Natural killer cell (primary cell): ENCODE measurements at regions not wholly inside any gene's neighbourhood (a gene's known extent, or its start where the extent isn't known, plus 50 kb on each side); places are given as distances from the start of the nearest gene placed in this dataset.
"Not testable (repeated sequence)": the region's sequence is repeated elsewhere in the genome, so short reads cannot be mapped to it uniquely, and the experiment has no call there.

Experiments used
- ATAC-seq, 3 donors: fragments of 150-1000 bp in 2 of 3; fragments of 200-7000 bp in 1 of 3; cut with Tn5 transposase; 1 replicate in 1 of 3; 2 replicates in 2 of 3; pipeline ENCODE4 v1.10.0; 2021; ENCODE audit warnings: mild to moderate bottlenecking in 2 of 3, moderate library complexity in 2 of 3
- DNase-seq, 2 donors: peaks; one replicate each; pipeline versions ENCODE4 v3.0.0 to v3.0.0-alpha.2; 2013 to 2021; ENCODE audit warnings: mixed read lengths in 1 of 2
- H3K27ac ChIP-seq: one replicate; pipeline ENCODE4 v1.5.1; 2013; ENCODE audit warnings: mild to moderate bottlenecking, low read length
- H3K27me3 ChIP-seq: one replicate; pipeline ENCODE4 v1.6.1; 2013; ENCODE audit warnings: low read length; ENCODE audit not compliant: control insufficient read depth, insufficient read depth
- H3K36me3 ChIP-seq: one replicate; pipeline ENCODE4 v1.6.1; 2013; ENCODE audit warnings: low read length; ENCODE audit not compliant: control insufficient read depth, insufficient read depth
- H3K4me1 ChIP-seq: one replicate; pipeline ENCODE4 v1.6.1; 2013; ENCODE audit warnings: low read length; ENCODE audit not compliant: control insufficient read depth, insufficient read depth
- H3K4me3 ChIP-seq: one replicate; pipeline ENCODE4 v1.5.1; 2013; ENCODE audit warnings: low read length
- H3K9me3 ChIP-seq: one replicate; pipeline ENCODE4 v1.6.1; 2013; ENCODE audit warnings: low read length; ENCODE audit not compliant: control insufficient read depth, insufficient read depth
- H3K27ac Mint-ChIP-seq, 2 donors: one replicate each; pipeline ENCODE4 v1.8.0; 2022; ENCODE audit warnings: mild to moderate bottlenecking in 2 of 2, mixed read lengths in 2 of 2, moderate library complexity in 1 of 2
- H3K27me3 Mint-ChIP-seq, 2 donors: one replicate each; pipeline ENCODE4 v1.8.0; 2022; ENCODE audit warnings: low read depth in 2 of 2, mixed read lengths in 2 of 2
- H3K36me3 Mint-ChIP-seq: one replicate; pipeline ENCODE4 v1.8.0; 2022; ENCODE audit warnings: mixed read lengths
- H3K4me1 Mint-ChIP-seq, 2 donors: one replicate each; pipeline ENCODE4 v1.8.0; 2022; ENCODE audit warnings: mixed read lengths in 2 of 2
- H3K4me3 Mint-ChIP-seq: one replicate; pipeline ENCODE4 v1.8.0; 2022; ENCODE audit warnings: mild to moderate bottlenecking, moderate library complexity, mixed read lengths
- H3K9me3 Mint-ChIP-seq, 2 donors: one replicate each; pipeline ENCODE4 v1.8.0; 2022; ENCODE audit warnings: mixed read lengths in 2 of 2
- WGBS: methylation state at CpG from one replicate; pipeline ENCODE4 v1.1.7; 2013; ENCODE audit warnings: missing lambda C conversion rate; ENCODE audit not compliant: insufficient coverage; 5-methylcytosine and 5-hydroxymethylcytosine counted together
- intact Hi-C: fragments of 100-400 bp; cut with micrococcal nuclease; formaldehyde crosslinking; loops from one replicate; pipeline ENCODE4 v1.14.2; 2022
- TF ChIP-seq, protein P1 (sequence below): fragments of 200-600 bp; IDR thresholded peaks from one replicate; pipeline ENCODE4 v1.8.0; 2022; ENCODE audit warnings: antibody characterized with exemption

- DNase-seq, result no peak
- intact Hi-C loops, result no loop called here
- H3K4me3 ChIP-seq, result no peak overlapping the region
- Mint-ChIP-seq H3K9me3 (peaks cover 3 to 11% of the 10 kb centered on the region in 2 donors), H3K4me1 (no peaks in the 10 kb centered on the region), H3K36me3 (no peaks in the 10 kb centered on the region), H3K4me3 (no peak overlapping the region), H3K27ac (no peak overlapping the region), H3K27me3 (no peaks in the 10 kb centered on the region)
- 86% methylated on average over 3 of the region's 3 CpGs for WGBS
- ATAC-seq, result no peak
- H3K4me1 ChIP-seq, result no peaks in the 10 kb centered on the region
- no peaks in the 10 kb centered on the region for H3K27me3 ChIP-seq
- H3K27ac ChIP-seq, result no peak overlapping the region
- TF ChIP-seq, protein P1, sequence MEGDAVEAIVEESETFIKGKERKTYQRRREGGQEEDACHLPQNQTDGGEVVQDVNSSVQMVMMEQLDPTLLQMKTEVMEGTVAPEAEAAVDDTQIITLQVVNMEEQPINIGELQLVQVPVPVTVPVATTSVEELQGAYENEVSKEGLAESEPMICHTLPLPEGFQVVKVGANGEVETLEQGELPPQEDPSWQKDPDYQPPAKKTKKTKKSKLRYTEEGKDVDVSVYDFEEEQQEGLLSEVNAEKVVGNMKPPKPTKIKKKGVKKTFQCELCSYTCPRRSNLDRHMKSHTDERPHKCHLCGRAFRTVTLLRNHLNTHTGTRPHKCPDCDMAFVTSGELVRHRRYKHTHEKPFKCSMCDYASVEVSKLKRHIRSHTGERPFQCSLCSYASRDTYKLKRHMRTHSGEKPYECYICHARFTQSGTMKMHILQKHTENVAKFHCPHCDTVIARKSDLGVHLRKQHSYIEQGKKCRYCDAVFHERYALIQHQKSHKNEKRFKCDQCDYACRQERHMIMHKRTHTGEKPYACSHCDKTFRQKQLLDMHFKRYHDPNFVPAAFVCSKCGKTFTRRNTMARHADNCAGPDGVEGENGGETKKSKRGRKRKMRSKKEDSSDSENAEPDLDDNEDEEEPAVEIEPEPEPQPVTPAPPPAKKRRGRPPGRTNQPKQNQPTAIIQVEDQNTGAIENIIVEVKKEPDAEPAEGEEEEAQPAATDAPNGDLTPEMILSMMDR, result no peak
- H3K9me3 ChIP-seq, result peaks cover 3% of the 10 kb centered on the region
- H3K36me3 ChIP-seq, result no peaks in the 10 kb centered on the region
Measured at GRCh38 chr7:52569151-52569550, 466.3 kb upstream of the POM121L12 start.

- WGBS, result 94% methylated on average over 3 of the region's 5 CpGs
- no peak overlapping the region for H3K4me3 Mint-ChIP-seq
- H3K27me3 Mint-ChIP-seq, result no peaks in the 10 kb centered on the region
- H3K4me3 ChIP-seq, result no peak overlapping the region
- ATAC-seq (no peak), DNase-seq (no peak)
- H3K4me1 ChIP-seq, result no peaks in the 10 kb centered on the region
- H3K9me3 Mint-ChIP-seq, result peaks cover 17 to 26% of the 10 kb centered on the region in 2 donors
- TF ChIP-seq, protein P1, result no peak
- H3K4me1 Mint-ChIP-seq, result no peaks in the 10 kb centered on the region
- no peaks in the 10 kb centered on the region for H3K27me3 ChIP-seq
- H3K36me3 Mint-ChIP-seq, result no peaks in the 10 kb centered on the region
- H3K27ac ChIP-seq, result no peak overlapping the region
- H3K9me3 ChIP-seq, result peaks cover 3% of the 10 kb centered on the region
- intact Hi-C loops, result no loop called here
- H3K27ac Mint-ChIP-seq, result no peak overlapping the region
- H3K36me3 ChIP-seq, result no peaks in the 10 kb centered on the region
Measured at GRCh38 chr7:52565974-52566373, 469.5 kb upstream of the POM121L12 start.

DNA sequence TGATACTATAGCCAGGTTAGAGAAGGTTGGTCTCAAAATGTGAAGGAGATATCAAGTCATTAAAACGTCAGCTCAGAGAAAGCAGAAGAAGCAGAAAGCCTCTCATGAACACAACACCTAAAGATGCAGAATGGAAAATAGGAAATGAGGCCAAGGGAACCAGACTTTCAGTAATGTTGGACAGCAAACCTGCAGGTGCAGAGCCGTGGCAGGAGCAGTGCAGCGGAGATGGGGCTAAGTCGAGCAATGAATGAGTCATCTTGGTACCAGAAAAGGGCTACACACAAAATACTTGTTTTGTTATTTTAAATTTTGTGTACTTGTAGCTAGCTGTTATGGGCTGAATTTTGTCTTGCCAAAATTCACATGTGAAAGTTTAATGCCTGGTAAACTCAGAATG is 479.6 kb upstream of the POM121L12 start:
- H3K27ac ChIP-seq, result no peak overlapping the region
- DNase-seq (no peak), ATAC-seq (no peak)
- no peaks in the 10 kb centered on the region for H3K36me3 ChIP-seq
- no peaks in the 10 kb centered on the region for H3K27me3 ChIP-seq
- H3K27ac Mint-ChIP-seq, result no peak overlapping the region
- intact Hi-C loops, result no loop called here
- H3K36me3 Mint-ChIP-seq, result no peaks in the 10 kb centered on the region
- H3K4me3 Mint-ChIP-seq, result no peak overlapping the region
- 77% methylated on average over 3 of the region's 4 CpGs for WGBS
- H3K9me3 Mint-ChIP-seq, result peaks cover 8 to 10% of the 10 kb centered on the region in 2 donors
- H3K4me1 ChIP-seq, result no peaks in the 10 kb centered on the region
- no peaks in the 10 kb centered on the region for H3K27me3 Mint-ChIP-seq
- H3K4me3 ChIP-seq, result no peak overlapping the region
- no peaks in the 10 kb centered on the region for H3K4me1 Mint-ChIP-seq
- H3K9me3 ChIP-seq, result no peaks in the 10 kb centered on the region
- TF ChIP-seq, protein P1, result no peak

DNA sequence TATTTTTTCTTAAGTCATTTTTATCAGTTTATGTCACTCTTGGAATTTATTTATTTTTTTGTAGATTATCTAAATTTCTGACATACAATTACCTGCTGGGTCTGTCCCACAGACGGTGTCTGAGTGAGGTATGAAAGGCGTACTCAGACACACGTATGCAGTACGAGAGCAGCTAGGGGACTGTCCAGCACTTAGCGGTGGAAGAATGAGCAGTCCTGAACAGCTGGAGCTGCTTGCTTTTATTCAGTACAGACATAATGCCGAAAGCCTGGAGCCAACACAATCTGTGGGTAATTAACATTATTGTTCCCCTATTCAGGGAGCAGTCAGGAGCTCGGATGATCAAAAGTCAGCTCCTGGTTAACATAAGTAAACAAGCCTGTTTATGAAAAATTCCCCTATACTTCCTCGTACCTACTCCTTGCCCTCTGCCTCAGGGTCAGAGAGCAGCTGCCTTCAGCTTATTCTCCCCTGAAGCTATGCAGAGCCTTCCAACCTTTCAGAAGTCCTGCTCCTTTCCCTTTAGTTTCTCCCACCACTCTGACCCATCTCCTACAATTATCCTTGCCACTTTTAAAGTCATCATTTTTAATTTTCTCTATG is 488.0 kb upstream of the POM121L12 start:
- Mint-ChIP-seq H3K27me3 (no peaks in the 10 kb centered on the region), H3K36me3 (no peaks in the 10 kb centered on the region), H3K27ac (no peak overlapping the region), H3K4me1 (no peaks in the 10 kb centered on the region), H3K9me3 (peaks cover 14 to 15% of the 10 kb centered on the region in 2 donors), H3K4me3 (no peak overlapping the region)
- no peak for ATAC-seq
- intact Hi-C loops, result no loop called here
- WGBS, result 85% methylated on average over 8 of the region's 8 CpGs
- H3K36me3 ChIP-seq, result no peaks in the 10 kb centered on the region
- no peaks in the 10 kb centered on the region for H3K27me3 ChIP-seq
- H3K9me3 ChIP-seq, result peaks cover 4% of the 10 kb centered on the region
- no peak overlapping the region for H3K4me3 ChIP-seq
- DNase-seq, result no peak
- no peak overlapping the region for H3K27ac ChIP-seq
- TF ChIP-seq, protein P1, result no peak
- no peaks in the 10 kb centered on the region for H3K4me1 ChIP-seq

- 81% methylated on average over 5 of the region's 5 CpGs for WGBS
- H3K36me3 ChIP-seq, H3K4me3 Mint-ChIP-seq, H3K4me1 Mint-ChIP-seq, H3K4me1 ChIP-seq, H3K27ac ChIP-seq, H3K4me3 ChIP-seq, intact Hi-C loops, H3K9me3 ChIP-seq, H3K27me3 ChIP-seq, ATAC-seq, H3K36me3 Mint-ChIP-seq, H3K27me3 Mint-ChIP-seq, H3K27ac Mint-ChIP-seq, DNase-seq: not testable (repeated sequence)
- H3K9me3 Mint-ChIP-seq, result peaks cover 10 to 17% of the 10 kb centered on the region in 2 donors
Measured at GRCh38 chr7:52541198-52541765, 494.2 kb upstream of the POM121L12 start.
